ENCODE measurements at regions not wholly inside any gene's neighbourhood (a gene's known extent, or its start where the extent isn't known, plus 50 kb on each side); places are given as distances from the start of the nearest gene placed in this dataset.

DNA sequence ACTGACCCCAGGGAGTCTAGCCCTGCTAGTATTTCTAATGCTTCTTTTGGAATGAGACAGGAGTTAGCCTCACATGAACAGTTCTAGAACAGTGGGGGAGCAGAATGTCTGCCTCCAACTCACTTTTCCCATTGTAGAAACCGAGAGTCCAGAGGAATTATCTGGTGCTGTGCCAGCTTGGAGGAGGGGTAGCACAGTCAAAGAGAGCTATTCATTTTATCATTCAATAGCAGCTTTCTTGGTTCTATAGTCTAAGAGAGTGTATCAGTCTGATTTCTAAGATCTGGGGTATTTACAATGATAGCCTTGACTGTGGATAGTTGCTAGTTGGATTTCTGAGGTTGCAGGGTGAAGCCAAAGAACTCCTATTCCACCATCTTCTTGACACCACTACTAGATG is 448.2 kb downstream of the RFPL4B start:
- DNase-seq (ENCODE audit: low read depth, low spot score) (no peak), ATAC-seq (no peak)
- in situ Hi-C loops (cut with HindIII; ENCODE audit: low pct_unique_long_range_greater_than_20kb, low sequenced_read_pairs) = no loop called here
- TF ChIP-seq, protein P1, sequence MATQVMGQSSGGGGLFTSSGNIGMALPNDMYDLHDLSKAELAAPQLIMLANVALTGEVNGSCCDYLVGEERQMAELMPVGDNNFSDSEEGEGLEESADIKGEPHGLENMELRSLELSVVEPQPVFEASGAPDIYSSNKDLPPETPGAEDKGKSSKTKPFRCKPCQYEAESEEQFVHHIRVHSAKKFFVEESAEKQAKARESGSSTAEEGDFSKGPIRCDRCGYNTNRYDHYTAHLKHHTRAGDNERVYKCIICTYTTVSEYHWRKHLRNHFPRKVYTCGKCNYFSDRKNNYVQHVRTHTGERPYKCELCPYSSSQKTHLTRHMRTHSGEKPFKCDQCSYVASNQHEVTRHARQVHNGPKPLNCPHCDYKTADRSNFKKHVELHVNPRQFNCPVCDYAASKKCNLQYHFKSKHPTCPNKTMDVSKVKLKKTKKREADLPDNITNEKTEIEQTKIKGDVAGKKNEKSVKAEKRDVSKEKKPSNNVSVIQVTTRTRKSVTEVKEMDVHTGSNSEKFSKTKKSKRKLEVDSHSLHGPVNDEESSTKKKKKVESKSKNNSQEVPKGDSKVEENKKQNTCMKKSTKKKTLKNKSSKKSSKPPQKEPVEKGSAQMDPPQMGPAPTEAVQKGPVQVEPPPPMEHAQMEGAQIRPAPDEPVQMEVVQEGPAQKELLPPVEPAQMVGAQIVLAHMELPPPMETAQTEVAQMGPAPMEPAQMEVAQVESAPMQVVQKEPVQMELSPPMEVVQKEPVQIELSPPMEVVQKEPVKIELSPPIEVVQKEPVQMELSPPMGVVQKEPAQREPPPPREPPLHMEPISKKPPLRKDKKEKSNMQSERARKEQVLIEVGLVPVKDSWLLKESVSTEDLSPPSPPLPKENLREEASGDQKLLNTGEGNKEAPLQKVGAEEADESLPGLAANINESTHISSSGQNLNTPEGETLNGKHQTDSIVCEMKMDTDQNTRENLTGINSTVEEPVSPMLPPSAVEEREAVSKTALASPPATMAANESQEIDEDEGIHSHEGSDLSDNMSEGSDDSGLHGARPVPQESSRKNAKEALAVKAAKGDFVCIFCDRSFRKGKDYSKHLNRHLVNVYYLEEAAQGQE (IDR thresholded peaks at IDR 0.05; ENCODE audit: insufficient read depth in 1 of 2, low read depth in 2 of 2, low read length in 1 of 2) = no peak
- TF ChIP-seq SIN3A (IDR thresholded peaks at IDR 0.05; ENCODE audit: borderline replicate concordance, insufficient read depth, low read depth, low read length) (no peak), TCF7L2 (IDR thresholded peaks at IDR 0.05; ENCODE audit: low read depth, low read length) (no peak), POLR2AphosphoS5 (IDR thresholded peaks at IDR 0.05; ENCODE audit: low read depth, low read length) (no peak)
- TF ChIP-seq, protein P2, sequence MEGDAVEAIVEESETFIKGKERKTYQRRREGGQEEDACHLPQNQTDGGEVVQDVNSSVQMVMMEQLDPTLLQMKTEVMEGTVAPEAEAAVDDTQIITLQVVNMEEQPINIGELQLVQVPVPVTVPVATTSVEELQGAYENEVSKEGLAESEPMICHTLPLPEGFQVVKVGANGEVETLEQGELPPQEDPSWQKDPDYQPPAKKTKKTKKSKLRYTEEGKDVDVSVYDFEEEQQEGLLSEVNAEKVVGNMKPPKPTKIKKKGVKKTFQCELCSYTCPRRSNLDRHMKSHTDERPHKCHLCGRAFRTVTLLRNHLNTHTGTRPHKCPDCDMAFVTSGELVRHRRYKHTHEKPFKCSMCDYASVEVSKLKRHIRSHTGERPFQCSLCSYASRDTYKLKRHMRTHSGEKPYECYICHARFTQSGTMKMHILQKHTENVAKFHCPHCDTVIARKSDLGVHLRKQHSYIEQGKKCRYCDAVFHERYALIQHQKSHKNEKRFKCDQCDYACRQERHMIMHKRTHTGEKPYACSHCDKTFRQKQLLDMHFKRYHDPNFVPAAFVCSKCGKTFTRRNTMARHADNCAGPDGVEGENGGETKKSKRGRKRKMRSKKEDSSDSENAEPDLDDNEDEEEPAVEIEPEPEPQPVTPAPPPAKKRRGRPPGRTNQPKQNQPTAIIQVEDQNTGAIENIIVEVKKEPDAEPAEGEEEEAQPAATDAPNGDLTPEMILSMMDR (IDR thresholded peaks at IDR 0.05) = no peak
- H3K27ac ChIP-seq (ENCODE audit: low read length) = no peak overlapping the region
- no peaks in the 10 kb centered on the region for H3K4me1 ChIP-seq (ENCODE audit: control insufficient read depth, insufficient read depth, low read length)
- no TSS peak for BruUV-seq (replicated peaks)
- ChIA-PET POLR2A (no interaction called here), CTCF (no interaction called here)
- intact Hi-C loops (cut with micrococcal nuclease; ENCODE audit: unreplicated experiment) = no loop called here
- H3K9me3 ChIP-seq (ENCODE audit: control insufficient read depth, insufficient read depth, low read depth, low read length) = peaks cover 4% of the 10 kb centered on the region; the same call in 1 of the 2 replicates
- no peaks in the 10 kb centered on the region for H3K36me3 ChIP-seq (ENCODE audit: control insufficient read depth, insufficient read depth, low read length)
- no peak overlapping the region for H3K4me3 ChIP-seq (ENCODE audit: low read depth in 2 of 2, low read length in 2 of 2)
- H3K27me3 ChIP-seq (ENCODE audit: control insufficient read depth, insufficient read depth, low read length) = no peaks in the 10 kb centered on the region

DNA sequence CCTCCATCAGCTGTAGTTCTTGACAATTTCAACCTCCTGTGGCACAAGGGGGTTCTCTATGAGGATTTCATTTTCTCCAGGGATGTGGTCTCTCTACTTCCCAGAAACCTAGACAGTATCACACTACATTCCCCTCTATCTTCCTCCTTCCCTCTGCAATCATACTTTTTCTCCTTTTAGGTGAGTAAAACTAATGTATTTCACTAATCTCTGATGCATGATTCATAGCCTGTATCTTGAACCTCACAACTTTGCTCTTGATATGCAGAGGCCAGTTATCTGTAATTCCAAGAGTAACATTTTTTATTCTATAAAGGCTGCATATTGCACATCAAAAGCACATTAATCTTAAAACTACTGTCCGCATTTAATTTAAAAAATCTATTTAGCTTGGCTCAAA is 449.6 kb downstream of the RFPL4B start:
- H3K27ac ChIP-seq (ENCODE audit: low read length) = no peak overlapping the region
- no TSS peak for BruUV-seq (replicated peaks)
- peaks cover 4% of the 10 kb centered on the region; the same call in 1 of the 2 replicates for H3K9me3 ChIP-seq (ENCODE audit: control insufficient read depth, insufficient read depth, low read depth, low read length)
- no peak overlapping the region for H3K4me3 ChIP-seq (ENCODE audit: low read depth in 2 of 2, low read length in 2 of 2)
- CTCF ChIA-PET = no interaction called here
- ATAC-seq (no peak), DNase-seq (ENCODE audit: low read depth, low spot score) (no peak)
- in situ Hi-C loops (cut with HindIII; ENCODE audit: low pct_unique_long_range_greater_than_20kb, low sequenced_read_pairs) = no loop called here
- intact Hi-C loops (cut with micrococcal nuclease; ENCODE audit: unreplicated experiment) = no loop called here
- POLR2A ChIA-PET = no interaction called here
- no peaks in the 10 kb centered on the region for H3K36me3 ChIP-seq (ENCODE audit: control insufficient read depth, insufficient read depth, low read length)
- no peaks in the 10 kb centered on the region for H3K27me3 ChIP-seq (ENCODE audit: control insufficient read depth, insufficient read depth, low read length)
- H3K4me1 ChIP-seq (ENCODE audit: control insufficient read depth, insufficient read depth, low read length) = no peaks in the 10 kb centered on the region
- no peak for TF ChIP-seq POLR2AphosphoS5 (IDR thresholded peaks at IDR 0.05; ENCODE audit: low read depth, low read length)
- TF ChIP-seq, protein P2 (IDR thresholded peaks at IDR 0.05) = no peak; the same call in 1 of the 2 replicates
- TF ChIP-seq SIN3A (IDR thresholded peaks at IDR 0.05; ENCODE audit: borderline replicate concordance, insufficient read depth, low read depth, low read length) = no peak
- TF ChIP-seq, protein P1 (IDR thresholded peaks at IDR 0.05; ENCODE audit: insufficient read depth in 1 of 2, low read depth in 2 of 2, low read length in 1 of 2) = no peak
